ENCODE measurements at regions not wholly inside any gene's neighbourhood (a gene's known extent, or its start where the extent isn't known, plus 50 kb on each side); places are given as distances from the start of the nearest gene placed in this dataset.

- TF ChIP-seq ZNF605 (CRISPR knock-in tag; IDR thresholded peaks at IDR 0.05): no peak
- no peak for TF ChIP-seq PRDM4 (CRISPR knock-in tag; IDR thresholded peaks at IDR 0.05; ENCODE audit: borderline replicate concordance)
Measured at GRCh38 chr5:166959766-166960165, 1331.7 kb upstream of the WWC1 start.
